Mesenteric fat pad (tissue), 1 donor: ENCODE measurements at regions not wholly inside any gene's neighbourhood (a gene's known extent, or its start where the extent isn't known, plus 50 kb on each side); places are given as distances from the start of the nearest gene placed in this dataset.

Source experiments
- DNase-seq: peaks from one replicate; pipeline ENCODE4 v3.0.0-alpha.2; 2020; ENCODE audit warnings: low spot score
- donor health status: DM: yes; HTN: yes; CAD: no.

DNA sequence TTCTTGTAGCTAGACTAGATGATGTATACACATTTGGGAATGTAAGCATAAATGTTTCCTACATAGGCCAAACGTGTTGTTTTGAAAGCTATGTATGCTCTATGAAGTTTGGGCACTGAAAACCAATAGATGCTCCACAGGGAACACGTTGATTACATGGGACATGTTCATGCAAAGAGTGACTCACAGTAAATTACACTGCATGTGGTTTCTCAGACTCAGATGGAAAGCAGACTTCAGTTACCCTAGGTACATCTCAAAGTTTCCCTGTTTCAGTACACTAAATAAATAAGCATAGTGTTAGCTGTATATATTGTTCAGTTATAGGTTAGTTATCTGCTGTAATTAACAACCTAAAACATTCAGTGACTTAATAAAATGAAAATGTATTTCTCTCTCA is 301.9 kb upstream of the RUNX1 start:
- no peak for DNase-seq

DNA sequence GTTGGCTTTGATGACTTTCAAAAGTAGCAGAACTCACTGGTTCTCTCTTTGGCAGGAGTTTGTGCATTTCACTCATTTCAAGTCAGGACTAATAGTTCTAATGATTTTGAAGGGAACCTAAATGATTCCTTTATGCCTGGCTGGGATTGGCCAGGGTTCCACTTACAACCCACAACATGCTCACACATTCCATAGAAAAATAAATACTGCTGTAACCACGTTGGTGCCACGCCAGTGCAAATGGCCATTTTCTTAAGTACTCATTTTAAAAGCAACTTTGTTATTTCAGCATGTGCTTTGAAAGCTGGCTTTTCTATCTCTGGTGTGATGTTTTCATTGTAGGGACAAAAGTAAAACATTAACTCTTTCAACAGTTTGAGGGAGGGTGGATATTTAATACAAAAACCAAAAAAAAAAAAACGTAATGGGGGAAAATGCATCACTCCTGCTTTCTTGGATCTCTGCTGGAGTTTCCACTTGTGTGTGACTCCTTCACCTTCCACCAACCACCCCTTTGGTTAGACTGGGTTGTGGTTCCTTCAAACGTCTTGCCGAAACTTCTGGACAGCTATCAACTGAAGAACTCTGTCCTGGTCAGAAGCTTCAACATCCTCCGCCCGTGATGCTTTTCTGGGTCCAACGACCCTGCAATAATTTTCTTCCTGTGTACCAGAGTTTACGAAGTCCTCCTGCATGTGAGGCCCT is 300.4 kb upstream of the RUNX1 start:
- no peak for DNase-seq

DNA sequence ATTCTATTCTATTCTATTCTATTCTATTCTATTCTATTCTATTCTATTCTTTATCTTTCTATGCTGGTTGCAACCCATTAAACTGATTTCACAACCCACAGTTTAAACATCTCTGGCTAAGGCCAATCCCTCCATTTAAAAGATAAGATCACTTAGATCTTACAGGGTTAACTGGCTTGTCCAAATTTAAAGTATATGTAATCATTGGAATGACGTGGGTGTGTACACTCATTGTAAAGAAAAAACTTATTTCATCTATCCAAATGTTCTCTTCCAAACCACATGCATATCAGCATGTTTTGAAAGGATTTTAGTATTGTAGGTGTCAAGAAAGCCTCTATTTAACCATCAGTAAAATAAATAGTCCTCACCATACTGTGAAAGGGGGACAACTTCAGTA is 299.6 kb upstream of the RUNX1 start:
- DNase-seq = no peak

DNA sequence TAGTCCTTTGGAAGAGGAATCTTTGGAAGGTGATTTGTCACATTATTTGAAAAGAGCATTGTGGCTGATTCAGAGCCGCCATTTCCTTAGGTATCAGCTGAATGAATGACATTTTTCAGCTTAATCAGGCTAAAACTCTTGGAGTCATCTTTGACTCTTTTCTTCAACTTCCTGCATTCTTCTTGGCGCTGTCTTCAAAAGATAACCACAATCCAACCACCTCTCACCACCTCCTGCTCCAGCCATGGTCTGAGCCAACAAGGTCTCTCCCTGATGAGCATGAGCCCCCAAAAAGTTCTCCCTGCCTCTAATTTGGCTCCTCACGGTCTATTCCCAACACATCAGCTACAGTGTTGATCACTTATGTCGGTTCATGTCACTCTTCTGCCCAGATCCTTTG is 297.6 kb upstream of the RUNX1 start:
- DNase-seq = no peak

DNA sequence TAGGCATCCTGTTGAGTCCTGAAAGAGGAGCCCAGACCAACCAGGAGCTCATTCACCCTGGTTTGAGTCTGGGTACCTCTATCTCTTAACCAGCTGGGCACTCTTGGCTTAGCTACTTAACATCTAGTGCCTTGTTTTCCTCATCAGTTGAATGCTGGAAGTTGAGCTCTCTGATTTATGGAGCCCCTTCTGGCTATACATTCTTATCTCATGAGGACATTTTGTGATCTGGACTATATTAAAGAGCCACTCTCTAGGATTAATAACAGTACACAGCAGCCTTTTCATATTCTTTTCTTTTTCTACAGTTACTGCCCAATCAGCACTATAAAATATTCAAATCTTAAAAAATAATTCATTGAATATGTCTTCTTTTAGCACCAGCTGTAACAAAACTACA is 296.9 kb upstream of the RUNX1 start:
- no peak for DNase-seq

DNA sequence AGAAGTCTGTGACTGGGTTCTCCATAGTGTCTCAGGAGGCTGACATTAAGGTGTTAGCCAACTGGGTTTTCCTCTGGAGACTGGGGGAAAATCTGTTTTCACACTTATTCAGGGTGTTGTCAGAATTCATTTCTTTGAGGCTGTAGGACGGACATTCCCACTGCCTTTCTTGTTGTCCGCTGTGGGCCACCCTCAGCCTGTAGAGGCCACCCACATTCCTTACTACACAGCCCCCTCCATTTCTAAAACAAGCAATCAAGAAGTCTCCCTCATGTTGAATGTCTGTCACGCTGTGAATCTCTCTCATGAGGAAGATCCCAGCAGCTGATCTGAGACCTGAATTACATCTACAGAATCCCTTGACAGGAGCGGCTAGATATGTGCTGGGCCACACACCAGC is 295.5 kb upstream of the RUNX1 start:
- DNase-seq = no peak

DNA sequence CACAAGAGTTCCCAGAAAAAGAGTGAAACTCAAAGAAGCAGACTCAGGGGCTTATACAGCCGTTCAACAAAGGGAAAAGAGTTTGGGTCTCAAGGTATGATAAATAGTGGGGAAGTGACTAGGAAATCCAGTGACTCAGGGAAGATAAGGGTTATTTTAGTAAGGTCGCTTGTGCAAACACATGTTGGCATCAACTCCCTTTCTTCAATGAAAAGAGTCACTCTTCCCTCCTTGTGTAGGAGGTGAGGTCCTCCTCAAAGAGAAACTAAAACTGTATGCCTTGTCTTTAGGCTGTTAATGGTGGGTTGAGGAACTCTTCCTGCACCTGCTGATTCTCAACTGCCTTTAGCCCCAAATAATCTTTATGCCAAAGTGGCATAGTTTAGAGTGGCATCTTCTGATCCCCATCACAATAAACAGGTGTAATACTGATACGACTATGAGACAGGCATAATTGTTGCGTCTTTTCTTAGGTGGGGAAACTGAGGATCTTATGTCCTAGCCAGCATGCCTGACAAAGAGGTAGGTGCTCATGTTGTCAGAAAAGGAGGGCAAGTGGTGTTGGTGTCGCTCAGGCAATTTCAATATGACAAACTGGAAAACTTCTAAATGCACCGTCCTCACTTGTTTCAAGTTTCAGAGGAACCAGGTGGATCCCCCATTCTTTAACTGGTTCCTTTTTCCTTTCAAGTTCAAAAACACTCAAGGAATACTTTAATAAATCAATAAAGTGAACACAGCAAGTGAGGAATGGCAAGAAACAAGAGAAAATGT is 294.1 kb upstream of the RUNX1 start:
- DNase-seq = no peak

DNA sequence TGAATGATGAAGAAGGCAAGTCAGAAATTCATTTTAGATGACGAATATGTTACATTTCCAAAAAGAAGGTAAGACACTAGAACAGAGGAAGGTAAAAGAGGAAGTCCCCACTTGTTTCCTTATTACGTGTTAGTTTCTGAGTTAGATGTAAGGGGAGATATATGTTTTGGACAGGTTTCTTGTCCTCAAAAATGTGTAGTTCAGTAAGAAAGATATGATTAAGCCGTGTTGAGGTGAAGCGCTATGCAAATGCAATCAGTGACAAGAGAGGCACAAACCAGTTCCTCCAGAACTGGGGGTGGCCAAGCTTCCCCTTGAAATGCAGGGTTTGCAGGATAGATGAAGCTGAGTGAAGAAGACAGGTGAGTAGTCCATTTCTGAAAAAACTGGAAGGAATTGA is 293.3 kb upstream of the RUNX1 start:
- no peak for DNase-seq

DNA sequence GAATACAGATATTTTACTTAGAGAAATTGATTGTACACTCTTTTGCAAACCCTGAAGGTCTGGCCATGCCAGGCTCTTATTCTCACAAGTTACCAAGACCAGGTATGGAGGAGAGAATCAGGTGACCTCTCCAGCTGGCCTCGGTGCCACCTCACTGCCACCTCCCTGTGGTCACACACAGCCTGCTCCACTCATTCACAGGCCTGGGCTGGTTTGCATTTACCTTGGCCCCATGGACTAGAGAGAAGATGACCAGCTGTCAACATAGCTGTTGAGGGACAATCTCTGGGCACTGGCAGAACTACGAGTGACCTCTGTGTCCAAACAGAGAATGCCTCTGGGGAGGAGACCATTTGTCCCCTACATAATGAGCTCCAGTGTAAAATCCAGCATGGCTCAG is 291.2 kb upstream of the RUNX1 start:
- DNase-seq = no peak

DNA sequence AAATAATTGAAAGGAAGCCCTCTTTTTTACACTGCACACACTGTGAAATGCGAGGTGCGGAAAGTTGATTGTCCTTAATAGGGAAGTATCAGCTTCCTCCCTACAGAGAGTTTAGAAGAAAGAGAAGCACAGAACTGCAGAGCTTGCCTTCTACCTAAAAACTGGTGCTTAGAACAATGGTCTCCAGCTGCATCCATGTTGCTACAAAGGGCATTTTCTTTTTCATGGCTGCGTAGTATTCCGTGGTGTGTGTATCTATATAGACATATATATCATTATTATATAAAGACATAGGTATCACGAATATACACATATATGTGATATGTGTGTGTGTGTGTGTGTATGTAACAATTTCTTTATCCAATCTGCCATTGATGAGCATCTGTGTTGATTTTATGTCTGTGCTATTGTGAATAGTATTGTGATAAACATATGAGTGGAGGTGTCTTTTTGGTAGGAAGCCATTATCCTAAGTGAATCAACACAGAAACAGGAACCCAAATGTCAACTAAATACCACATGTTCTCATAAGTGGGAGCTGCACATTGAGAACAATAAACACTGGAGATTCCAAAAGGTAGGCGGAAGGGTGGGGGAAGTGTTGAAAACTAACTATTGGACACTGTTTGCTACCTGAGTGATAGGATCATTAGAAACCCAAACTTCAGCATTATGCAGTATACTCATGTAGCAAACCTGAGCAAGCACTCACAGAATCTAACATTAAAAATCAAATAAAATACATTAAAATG is 290.0 kb upstream of the RUNX1 start:
- no peak for DNase-seq

DNA sequence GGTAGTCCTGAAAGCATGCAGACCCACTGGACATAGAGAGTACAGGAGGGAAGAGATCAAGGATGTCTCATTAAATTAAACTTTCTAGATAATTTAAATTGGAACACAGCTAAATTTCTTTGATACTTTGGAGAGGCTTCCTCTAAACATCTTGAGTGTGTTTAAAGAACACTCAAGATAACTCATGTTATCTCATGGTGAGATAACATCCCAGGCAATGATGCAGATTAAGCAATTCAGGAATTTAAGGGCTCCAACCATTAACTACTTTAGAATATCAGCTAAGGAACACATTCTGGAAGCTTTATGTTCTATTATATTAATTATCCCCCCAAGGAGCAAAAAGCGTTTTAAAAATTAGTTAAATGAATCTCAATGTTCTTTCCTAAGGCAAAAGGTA is 289.2 kb upstream of the RUNX1 start:
- DNase-seq = no peak

DNA sequence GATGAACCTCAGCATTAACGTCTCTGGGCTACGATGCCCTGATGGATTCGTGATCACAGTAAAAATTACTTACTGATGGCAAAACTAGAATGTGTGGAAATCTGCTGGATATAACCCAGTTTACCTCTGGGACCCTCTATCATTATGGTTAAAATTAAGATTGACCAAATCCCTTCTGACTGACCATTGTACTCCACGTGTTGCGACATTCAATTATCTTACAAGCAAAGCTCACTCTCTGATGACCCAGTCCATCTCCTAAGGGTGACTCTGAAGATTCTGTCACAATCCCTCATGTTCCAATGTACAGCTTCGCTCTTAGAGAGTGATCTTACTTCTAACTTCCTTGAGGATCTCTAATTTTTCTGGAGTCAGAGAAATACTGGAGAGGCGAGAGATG is 288.5 kb upstream of the RUNX1 start:
- DNase-seq = no peak

DNA sequence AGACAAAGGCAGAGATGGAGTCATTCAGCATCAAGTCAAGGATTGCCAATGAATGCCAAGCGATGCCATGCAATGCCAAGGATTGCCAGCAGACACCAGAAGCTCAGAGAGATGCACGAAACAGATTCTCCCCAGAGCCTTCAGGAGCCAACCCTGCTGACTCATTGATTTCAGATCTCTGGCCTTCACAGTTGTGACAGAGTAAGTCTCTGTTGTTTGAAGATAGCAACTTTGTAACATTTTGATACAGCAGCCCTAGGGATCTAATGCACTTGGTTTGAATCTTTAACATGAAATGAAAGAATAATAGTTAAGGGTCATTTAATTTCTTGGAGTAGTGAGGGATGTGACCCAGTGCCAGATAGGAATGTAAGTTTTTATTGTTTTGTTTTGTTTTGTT is 287.4 kb upstream of the RUNX1 start:
- DNase-seq = no peak

DNA sequence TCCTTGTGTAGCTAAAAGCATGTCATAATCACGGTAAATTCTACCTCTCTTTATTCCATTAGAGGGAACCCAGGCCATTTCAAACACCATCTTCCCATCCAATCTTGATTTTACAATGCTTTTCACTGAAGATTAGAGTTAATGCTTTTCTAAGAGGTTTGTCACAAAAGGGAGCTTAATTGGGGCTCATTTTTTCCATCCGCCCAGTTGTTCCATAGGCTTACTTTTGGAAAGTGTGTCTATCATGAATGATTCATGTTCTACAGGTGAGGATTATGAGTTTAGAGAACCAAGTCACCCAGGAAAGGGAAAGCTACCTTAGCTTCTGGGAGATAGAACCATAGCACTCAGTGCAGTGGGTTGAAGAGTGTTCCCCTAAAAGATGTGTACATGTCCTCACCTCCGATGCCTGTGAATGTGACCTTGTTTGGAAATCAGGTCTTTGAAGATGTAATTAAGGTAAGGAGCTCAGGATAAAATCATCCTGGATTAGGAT is 286.9 kb upstream of the RUNX1 start:
- no peak for DNase-seq

DNA sequence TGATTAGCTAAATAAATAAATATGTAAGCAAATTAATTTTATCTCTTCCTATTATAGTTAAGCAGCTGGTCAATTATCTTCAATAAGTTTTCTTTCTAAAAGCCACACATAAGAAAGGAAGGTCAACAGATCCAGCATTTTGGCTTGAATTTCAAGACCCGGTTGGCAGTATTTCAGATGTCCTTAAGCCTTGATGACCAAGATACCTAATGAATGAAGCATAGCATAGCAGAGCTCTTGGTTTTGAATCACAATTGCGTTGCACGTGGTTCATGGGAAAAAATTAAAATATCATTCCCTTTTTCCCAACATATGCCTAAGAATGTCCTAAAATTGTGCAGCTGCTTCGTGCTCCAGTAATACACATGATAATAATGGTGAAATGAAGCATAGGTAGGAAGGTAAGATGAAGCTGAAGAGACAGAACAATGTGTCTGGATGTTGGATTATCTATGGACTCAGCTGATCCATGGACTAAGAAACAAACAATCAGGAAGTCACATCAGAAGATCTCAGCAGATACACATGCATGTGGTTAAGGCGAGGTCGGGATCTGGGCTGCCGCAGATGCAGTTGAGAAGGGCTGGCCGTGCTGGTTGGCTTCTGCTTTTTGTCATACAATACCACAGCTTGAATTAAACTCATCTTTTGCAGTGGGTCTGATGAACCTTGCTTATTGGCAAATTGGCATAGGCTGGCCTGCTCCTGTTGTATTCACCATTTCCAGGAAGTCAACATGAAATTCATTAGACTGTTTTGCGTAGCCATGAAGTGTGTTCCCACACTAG is 284.9 kb upstream of the RUNX1 start:
- DNase-seq = no peak

DNA sequence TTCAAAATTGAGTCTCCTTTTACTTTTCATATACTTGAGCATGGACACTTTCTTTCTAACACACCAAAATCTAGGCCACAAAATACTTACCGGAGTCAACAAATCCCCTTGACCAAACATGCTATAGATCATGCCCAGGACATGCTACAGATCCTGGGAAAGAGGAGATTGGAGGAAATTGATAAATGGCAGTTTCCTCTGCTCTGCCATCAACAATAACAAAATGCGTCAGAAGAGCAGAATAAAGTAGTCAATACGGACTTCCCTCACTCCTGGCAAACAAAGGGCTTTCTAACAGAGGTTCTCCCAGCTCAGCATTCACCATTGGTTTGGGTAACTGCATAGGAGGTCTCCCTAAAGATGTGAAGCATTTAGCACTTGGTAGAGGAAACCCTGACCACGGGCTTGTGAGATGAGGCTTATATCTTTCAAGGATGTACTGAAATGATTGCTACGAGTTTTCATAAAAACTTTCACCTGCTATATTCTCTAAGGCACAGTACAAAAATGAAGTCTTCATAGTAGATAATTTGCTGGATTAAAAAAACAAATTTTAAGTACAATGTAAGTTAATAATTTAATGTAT is 283.8 kb upstream of the RUNX1 start:
- DNase-seq = no peak

DNA sequence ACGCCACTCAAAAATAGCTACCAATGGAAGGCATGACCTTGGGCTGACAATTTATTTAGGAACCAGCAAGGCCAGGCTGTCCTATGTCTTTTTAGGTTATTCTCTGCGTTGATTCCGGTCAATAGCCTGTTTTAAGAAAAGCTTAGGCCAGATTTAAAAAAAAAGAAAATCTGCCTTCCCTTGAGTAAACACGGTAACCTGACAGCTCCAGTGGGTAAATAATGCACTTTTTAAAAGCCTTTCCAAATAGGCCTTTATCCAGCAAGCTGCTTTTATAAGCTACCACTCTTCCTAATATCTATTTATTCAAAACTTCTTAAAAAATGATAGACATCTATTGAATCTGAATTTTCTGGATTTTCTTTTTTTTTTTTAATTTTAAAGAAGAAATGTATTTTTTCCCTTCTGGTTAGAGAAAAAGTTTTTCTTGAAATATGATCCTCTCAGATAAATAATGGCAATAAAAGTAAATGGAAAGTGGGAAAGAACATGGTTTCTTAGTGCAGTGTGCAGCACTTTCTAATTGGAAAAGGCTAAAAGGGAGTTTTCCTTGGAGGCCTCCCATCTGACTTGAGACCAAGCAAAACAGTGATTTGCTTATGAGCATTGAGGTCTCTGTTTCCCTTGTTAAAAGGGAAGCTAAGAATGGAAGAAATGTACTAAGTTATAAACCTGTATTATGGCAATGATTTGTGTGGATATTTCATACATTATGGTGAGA is 281.0 kb upstream of the RUNX1 start:
- DNase-seq = no peak

DNA sequence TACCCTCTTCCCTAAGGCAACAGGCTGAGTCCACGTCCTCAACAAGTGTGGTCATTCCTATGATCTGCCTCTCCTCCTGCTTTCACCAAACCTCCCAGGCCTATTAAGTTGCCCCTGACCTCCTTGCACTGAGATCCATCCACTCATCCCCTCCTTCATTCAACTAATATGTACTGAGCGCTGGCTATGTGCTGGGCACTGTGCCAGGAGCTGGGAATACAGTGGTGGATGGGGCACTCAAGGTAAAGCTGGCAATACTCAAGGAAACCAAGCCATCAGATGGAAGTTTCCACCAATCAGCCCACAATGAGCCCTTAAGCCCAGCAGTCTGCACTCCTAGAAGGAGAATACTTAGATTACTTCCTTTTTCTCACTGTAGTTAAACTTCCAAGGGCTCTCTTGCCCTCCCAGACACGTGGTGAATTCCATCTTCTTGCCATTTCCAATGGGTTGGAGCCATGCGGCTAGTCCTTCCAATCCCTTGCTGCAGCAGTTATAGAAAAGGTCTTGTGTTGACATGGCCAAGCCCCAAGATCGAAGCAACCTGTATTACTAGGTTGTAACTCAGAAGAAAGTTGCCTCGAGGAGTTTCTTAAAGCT is 279.9 kb upstream of the RUNX1 start:
- no peak for DNase-seq

DNA sequence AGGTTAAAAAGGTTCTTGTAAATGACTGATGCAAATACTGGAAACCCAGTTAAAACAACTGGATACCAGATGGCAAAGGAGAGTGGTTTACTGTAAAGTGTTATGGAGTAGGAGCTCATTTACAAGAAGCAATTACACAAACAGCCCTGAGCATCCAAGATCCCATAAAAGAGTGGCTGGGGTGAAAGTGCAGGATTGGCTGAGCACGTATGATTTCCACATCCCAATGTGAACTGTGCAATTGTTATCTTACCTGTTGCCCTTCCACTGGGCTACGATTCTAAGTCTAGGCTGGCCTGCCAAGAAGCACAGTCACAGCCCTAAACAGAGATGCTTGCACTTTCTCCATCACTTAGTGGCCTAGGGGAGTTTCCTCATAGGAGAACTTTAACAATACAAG is 277.6 kb upstream of the RUNX1 start:
- no peak for DNase-seq

DNA sequence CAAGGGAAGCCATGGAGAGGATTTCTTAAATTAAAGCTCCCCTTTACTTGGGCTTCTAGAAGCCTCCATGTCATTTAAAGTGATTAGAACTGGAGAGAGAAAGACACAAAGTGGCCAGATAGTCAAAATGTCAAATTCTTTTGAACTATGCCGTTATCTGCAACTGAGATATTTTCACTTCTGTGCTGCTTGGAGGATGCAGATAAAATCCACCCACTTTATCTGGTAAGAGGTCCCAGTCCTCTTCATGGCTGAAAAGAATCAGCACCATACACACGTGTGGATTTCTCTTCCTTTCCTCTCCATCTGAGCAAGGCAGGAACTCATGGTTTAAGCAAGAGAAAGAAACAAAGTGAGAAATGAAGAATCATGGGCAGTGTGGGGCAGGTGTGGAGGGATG is 276.9 kb upstream of the RUNX1 start:
- no peak for DNase-seq
